ENCODE measurements at regions not wholly inside any gene's neighbourhood (a gene's known extent, or its start where the extent isn't known, plus 50 kb on each side); places are given as distances from the start of the nearest gene placed in this dataset.

GRCh38 chr1:87852410-87853161 lies 523.9 kb downstream of the LMO4 start:
- no peak for DNase-seq (ENCODE audit: low read depth)
- no peak overlapping the region for H3K4me3 ChIP-seq (ENCODE audit: low read depth, low read length)
- TF ChIP-seq CTCF (conservative IDR thresholded peaks at IDR 0.05; ENCODE audit: low read depth, low read length), result no peak

- no peak for TF ChIP-seq CTCF (conservative IDR thresholded peaks at IDR 0.05; ENCODE audit: low read depth, low read length)
- H3K4me3 ChIP-seq (ENCODE audit: low read depth, low read length), result no peak overlapping the region
- DNase-seq (ENCODE audit: low read depth), result no peak
These were observed 525.1 kb downstream of the LMO4 start for GRCh38 chr1:87853576-87854351.

- DNase-seq (ENCODE audit: low read depth), result no peak
- no peak for TF ChIP-seq CTCF (conservative IDR thresholded peaks at IDR 0.05; ENCODE audit: low read depth, low read length)
- H3K4me3 ChIP-seq (ENCODE audit: low read depth, low read length), result no peak overlapping the region
These were observed 534.6 kb downstream of the LMO4 start for GRCh38 chr1:87863317-87863716.

- TF ChIP-seq CTCF (conservative IDR thresholded peaks at IDR 0.05; ENCODE audit: low read depth, low read length), result no peak
- DNase-seq (ENCODE audit: low read depth), result no peak
- no peak overlapping the region for H3K4me3 ChIP-seq (ENCODE audit: low read depth, low read length)
These were observed 536.0 kb downstream of the LMO4 start for GRCh38 chr1:87864676-87865075.

GRCh38 chr1:87866416-87866815 lies 537.7 kb downstream of the LMO4 start:
- no peak for DNase-seq (ENCODE audit: low read depth)
- no peak for TF ChIP-seq CTCF (conservative IDR thresholded peaks at IDR 0.05; ENCODE audit: low read depth, low read length)
- H3K4me3 ChIP-seq (ENCODE audit: low read depth, low read length), result no peak overlapping the region

GRCh38 chr1:87867626-87868025 lies 538.9 kb downstream of the LMO4 start:
- H3K4me3 ChIP-seq (ENCODE audit: low read depth, low read length), result no peak overlapping the region
- no peak for TF ChIP-seq CTCF (conservative IDR thresholded peaks at IDR 0.05; ENCODE audit: low read depth, low read length)
- DNase-seq (ENCODE audit: low read depth), result peak; percentile 25
